ENCODE measurements at regions not wholly inside any gene's neighbourhood (a gene's known extent, or its start where the extent isn't known, plus 50 kb on each side); places are given as distances from the start of the nearest gene placed in this dataset.

- no peak overlapping the region for H3K4me2 ChIP-seq (ENCODE audit: insufficient read depth in 1 of 2, low read depth in 2 of 2, low read length in 2 of 2)
These were observed 497.3 kb upstream of the SPTLC3 start for GRCh38 chr20:12511499-12511898.

More at GRCh38 chr20:12511499-12511898, 497.3 kb upstream of the SPTLC3 start:
- Histone ChIP-seq H3K4me1 (replicated peaks in 1 of 4; ENCODE audit: control insufficient read depth in 3 of 4, insufficient read depth in 4 of 4, low read length in 3 of 4) (peaks cover 0 to 2% (median 1%) of the 10 kb centered on the region in 4 experiments; a peak in 3 of 7 replicates), H3K79me1 (ENCODE audit: low read depth, low read length) (no peaks in the 10 kb centered on the region), H4K91ac (replicated peaks; ENCODE audit: insufficient read length, low read length) (no peak overlapping the region), H3K79me2 (ENCODE audit: control insufficient read depth in 1 of 2, insufficient read depth in 2 of 2, low read length in 2 of 2) (no peaks in the 10 kb centered on the region), H4K5ac (ENCODE audit: insufficient read length, low read depth, low read length) (no peak overlapping the region), H2AFZ (ENCODE audit: low read length) (no peak overlapping the region), H3K9ac (replicated peaks in 1 of 4; ENCODE audit: extremely low read depth in 1 of 4, low read depth in 3 of 4, low read length in 3 of 4) (no peak overlapping the region), H3K14ac (ENCODE audit: insufficient read length) (no peak overlapping the region), H2BK15ac (ENCODE audit: low read length) (no peak overlapping the region), H3K9me3 (ENCODE audit: insufficient read depth in 2 of 2, low read depth in 1 of 2, low read length in 1 of 2) (no peaks in the 10 kb centered on the region), H2BK20ac (ENCODE audit: low read length) (no peak overlapping the region), H2BK120ac (replicated peaks; ENCODE audit: low read depth, low read length) (no peak overlapping the region), H3K18ac (ENCODE audit: extremely low read depth, low read length) (no peak overlapping the region), H4K20me1 (replicated peaks in 1 of 2; ENCODE audit: control insufficient read depth in 1 of 2, insufficient read depth in 2 of 2, low read length in 2 of 2) (no peaks in the 10 kb centered on the region), H3K56ac (replicated peaks; ENCODE audit: insufficient read length, low read depth, low read length) (no peak overlapping the region), H3K36me3 (ENCODE audit: control insufficient read depth in 2 of 4, insufficient read depth in 4 of 4, low read length in 3 of 4) (no peaks in the 10 kb centered on the region), H3K23me2 (ENCODE audit: low read depth, low read length) (no peaks in the 10 kb centered on the region), H3K27me3 (replicated peaks in 1 of 4; ENCODE audit: control insufficient read depth in 3 of 4, extremely low read depth in 1 of 4, insufficient read depth in 3 of 4, low read length in 3 of 4) (no peaks in the 10 kb centered on the region; a peak in 1 of 7 replicates), H2BK5ac (ENCODE audit: low read depth, low read length) (no peak overlapping the region), H3K23ac (ENCODE audit: insufficient read length) (no peak overlapping the region), H2AK5ac (ENCODE audit: low read depth, low read length) (no peak overlapping the region), H3K27ac (ENCODE audit: low read depth, low read length) (no peak overlapping the region), H4K8ac (ENCODE audit: extremely low read depth, insufficient read depth, low read length) (no peak overlapping the region), H2BK12ac (ENCODE audit: low read depth, low read length) (no peak overlapping the region), H3K4me3 (ENCODE audit: extremely low read depth in 1 of 4, insufficient read depth in 2 of 4, low read depth in 3 of 4, low read length in 4 of 4) (no peak overlapping the region), H3K4ac (replicated peaks; ENCODE audit: insufficient read length, low read depth, low read length) (no peak overlapping the region)
- no peak for TF ChIP-seq CTBP2 (IDR thresholded peaks at IDR 0.05; ENCODE audit: borderline replicate concordance, insufficient read depth, insufficient read length, low read length)
- no peak for TF ChIP-seq ATF3 (IDR thresholded peaks at IDR 0.05; ENCODE audit: insufficient read depth, low read depth, low read length)
- no peak for TF ChIP-seq ASH2L (IDR thresholded peaks at IDR 0.05; ENCODE audit: low read length)
- CTCF ChIA-PET (ENCODE audit: partially characterized antibody): no interaction called here
- FAIRE-seq (no peak), DNase-seq (ENCODE audit: low read depth in 1 of 2, low spot score in 2 of 2) (no peak)
- POLR2A ChIA-PET (ENCODE audit: partially characterized antibody): no interaction called here
- 97% methylated on average over 3 of the region's 3 CpGs; no CpG with 5 or more reads in 1 of the 2 experiments for WGBS, 2 experiments (ENCODE audit: extremely low coverage in 1 of 2, insufficient coverage in 1 of 2, insufficient read length in 1 of 2, insufficient replicate concordance in 2 of 2, low coverage in 1 of 2, low lambda C conversion rate in 2 of 2, missing lambda C conversion rate in 1 of 2)

Measured in H1 (cell line).